COLO668 (cell line): ENCODE measurements at regions not wholly inside any gene's neighbourhood (a gene's known extent, or its start where the extent isn't known, plus 50 kb on each side); places are given as distances from the start of the nearest gene placed in this dataset.
A peak's percentile ranks its signal among the peaks of the same experiment; 100 is the strongest.
"Not testable (repeated sequence)": the region's sequence is repeated elsewhere in the genome, so short reads cannot be mapped to it uniquely, and the experiment has no call there.

ENCODE experiments used
- DNase-seq: peaks from one replicate; lab custom pipeline; 2025; ENCODE audit not compliant: unreplicated experiment; lab: John Stamatoyannopoulos, UW

DNA sequence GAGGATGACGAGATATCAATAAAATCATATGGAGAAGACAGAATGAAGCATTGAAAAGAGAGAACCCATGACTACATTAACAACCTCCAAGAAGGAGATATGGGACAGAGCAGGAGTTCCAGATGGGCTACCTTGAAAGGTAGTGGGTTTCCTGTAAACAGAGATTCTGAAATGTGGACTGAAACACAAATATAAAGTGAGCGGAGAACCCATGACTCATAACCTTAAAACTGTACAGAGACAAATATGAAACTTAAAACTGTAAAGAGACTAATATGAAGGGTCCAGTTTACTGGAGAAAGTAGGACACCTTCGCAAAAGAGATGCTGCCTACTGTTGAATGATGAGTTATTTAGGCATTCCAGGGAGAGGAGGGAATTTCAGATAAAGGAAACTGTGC lies 383.7 kb downstream of the CAAP1 start:
- no peak for DNase-seq

DNA sequence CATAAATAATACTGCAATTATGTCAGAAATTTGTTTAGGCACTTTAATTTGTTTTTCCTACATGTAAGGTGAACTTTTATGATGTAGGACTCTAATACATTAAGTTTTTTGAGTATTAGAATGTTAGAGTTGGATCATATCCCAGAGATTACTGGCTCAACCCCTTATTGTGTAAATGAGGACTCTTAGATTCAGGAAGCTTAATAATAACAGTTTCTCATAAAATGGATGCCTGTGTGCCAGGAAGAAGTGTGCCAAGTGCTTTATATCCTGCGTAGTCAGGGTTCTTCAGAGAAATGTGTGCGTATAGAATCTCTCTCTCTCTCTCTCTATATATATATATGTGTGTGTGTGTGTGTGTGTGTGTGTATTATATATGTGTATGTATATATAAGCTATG lies 388.5 kb downstream of the CAAP1 start:
- no peak for DNase-seq

DNA sequence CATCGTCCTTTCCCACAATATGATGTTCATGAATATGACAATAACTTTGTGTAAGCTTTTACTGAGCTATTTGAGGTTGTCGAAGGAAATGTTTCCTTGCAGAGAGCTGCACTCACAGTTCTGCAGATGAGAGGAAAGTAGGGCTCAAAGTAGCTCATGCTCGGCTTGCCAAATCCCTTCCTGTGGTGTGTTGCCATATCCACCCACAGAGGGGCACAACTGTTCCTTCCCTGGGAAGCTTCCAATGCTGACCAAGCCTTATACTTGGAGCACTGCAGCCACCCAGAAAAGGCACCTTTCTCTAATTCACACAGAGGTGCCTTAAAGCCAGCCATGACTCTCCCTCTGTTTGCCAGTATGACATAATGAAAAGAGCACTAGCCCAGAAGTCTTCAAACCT lies 390.3 kb downstream of the CAAP1 start:
- DNase-seq = peak; percentile 25

DNA sequence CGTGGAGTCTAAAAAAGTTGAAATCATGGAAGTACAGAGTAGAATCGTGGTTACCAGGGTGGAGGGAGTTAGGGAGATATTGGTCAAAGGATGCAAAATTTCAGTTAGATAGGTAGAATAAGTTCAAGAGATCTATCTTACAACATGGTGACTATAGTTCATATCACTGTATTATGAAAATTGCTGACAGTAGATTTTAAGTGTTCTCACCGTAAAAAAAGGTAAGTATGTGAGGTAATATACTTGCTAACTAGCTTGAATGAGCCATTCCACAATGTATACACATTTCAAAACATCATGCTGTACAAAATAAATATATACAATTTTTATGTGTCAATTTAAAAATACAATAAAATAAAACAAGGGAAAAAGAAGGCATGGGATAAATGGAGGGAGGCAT lies 392.1 kb downstream of the CAAP1 start:
- no peak for DNase-seq

DNA sequence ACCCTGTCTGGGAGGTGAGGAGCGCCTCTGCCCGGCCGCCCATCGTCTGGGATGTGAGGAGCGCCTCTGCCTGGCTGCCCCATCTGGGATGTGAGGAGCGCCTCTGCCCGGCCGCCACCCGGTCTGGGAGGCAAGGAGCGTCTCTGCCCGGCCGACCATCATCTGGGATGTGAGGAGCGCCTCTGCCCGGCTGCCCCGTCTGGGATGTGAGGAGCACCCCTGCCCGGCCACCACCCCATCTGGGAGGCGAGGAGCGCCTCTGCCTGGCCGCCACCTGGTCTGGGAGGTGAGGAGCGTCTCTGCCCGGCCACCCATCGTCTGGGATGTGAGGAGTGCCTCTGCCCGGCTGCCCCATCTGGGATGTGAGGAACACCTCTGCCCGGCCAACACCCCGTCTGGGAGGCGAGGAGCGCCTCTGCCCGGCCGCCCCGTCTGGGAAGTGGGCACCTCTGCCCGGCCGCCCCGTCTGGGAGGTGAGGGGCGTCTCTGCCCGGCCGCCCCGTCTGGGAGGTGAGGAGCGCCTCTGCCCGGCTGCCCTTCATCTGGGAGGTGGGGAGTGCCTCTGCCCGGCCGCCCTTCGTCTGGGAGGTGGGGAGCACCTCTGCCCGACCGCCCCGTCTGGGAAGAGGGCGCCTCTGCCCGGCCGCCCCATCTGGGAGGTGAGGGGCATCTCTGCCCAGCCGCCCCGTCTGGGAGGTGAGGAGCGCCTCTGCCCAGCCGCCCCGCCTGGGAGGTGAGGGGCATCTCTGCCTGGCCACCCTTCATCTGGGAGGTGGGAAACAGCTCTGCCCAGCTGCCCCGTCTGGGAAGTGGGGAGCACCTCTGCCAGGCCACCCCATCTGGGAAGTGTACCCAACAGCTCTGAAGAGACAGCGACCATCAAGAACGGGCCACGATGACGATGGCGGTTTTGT lies 399.7 kb downstream of the CAAP1 start:
- not testable (repeated sequence) for DNase-seq

DNA sequence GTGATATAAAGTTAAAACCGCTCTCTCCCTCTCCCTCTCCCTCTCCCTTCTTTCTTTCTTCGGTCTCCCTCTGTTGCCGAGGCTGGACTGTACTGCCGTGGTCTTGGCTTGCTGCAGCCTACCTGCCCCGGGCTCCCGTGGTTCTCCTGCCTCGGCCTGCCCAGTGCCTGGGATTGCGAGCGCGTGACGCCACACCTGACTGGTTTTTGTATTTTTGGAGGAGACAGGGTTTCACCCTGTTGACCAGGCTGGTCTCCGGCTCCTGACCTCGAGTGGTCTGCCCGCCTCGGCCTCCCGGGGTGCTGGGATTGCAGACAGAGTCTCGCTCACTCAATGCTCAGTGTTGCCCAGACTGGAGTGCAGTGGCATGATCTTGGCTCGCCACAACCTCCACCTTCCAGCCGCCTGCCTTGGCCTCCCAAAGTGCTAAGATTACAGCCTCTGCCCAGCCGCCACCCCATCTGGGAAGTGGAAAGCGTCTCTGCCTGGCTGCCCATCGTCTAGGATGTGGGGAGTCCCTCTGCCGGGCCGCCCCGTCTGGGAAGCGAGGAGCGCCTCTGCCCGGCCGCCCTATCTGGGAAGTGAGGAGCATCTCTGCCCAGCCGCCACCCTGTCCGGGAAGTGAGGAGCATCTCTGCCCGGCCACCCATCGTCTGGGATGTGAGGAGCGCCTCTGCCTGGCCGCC lies 400.5 kb downstream of the CAAP1 start:
- not testable (repeated sequence) for DNase-seq

DNA sequence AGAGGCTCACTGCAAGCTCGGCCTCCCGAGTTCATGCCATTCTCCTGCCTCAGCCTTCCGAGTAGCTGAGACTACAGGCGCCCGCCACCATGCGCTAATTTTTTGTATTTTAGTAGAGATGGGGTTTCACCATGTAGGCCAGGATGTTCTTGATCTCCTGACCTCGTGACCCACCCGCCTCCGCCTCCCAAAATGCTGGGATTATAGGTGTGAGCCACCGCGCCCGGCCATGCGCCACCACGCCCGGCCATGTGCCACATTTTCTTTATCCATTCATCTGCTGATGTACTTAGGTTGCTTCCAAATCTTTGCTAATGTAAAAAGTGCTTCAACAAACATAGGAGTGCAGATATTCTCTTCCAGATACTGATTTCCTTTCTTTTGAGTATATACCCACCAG lies 408.6 kb downstream of the CAAP1 start:
- DNase-seq = no peak

DNA sequence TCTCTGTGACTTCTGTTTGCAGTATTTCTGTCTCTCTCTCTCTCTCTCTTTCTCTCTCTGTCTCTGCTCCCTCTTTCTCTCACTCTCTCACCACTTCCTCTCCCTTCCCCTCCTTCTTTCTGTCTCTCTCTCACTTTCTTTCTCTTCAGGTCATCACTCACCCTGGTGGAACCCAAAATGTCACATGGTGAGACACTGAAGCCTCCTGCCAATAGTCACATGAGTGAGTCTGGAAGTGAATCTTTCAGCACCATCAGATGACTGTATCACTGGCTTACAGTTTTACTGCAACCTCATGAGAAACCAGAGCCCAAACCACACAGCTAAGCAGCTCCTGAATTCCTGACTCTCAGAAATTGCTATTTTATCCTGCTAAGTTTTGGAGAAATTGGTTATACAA lies 414.6 kb downstream of the CAAP1 start:
- no peak for DNase-seq

DNA sequence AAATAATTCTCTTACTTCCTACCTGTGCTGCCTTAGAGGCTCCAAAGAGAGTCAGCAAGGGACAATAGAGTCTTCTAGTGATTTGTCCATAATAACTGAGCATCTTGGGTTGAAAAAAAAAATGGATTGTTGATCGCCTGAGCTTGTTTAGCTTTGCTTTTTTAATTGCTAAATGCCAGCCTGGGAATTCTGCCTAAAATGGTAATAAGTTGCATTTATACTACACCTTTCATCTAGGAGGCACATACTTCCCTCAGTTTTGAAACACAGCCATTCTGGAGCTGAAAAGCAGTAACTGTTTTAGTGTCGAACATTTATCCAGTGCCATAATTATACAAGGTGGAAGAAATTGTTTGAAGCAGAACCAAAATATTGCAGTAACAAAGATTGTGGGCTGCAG lies 421.3 kb downstream of the CAAP1 start:
- no peak for DNase-seq

DNA sequence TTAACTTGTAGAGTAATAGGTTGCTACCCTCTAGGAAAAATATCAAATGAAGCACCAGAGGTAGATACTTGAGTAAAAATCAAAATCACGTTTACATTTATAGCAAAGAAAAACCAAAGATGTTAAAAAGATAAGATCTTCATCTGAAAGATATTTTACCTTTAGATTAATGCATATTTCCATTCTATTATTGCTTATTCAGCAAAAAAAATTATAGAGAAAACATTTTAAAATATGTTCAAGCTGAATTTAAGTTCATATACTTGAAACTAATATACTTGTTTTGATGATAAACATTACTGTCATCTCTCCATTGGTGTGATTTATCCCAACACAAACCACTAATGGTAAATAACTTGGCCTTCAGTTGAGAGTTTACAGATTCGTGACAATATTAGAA lies 422.3 kb downstream of the CAAP1 start:
- DNase-seq = no peak

DNA sequence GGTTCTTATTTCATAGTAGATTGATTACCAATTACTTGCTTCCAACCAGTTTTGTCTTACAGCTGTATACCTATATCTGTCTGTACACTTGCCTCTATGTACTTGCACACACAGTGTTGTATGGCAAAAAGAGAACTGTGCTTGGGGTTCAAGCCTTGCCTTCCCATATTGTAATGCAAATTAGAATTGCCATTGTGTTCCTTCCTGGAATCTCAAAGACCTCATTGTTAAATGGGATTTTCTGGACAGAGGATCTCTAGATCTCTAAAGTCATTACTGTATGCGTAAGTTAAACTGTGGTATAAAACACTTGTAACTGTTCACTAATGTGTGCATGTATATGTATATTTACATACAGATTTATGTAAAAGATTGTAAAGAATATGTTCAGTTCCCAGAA lies 428.8 kb downstream of the CAAP1 start:
- DNase-seq = no peak

DNA sequence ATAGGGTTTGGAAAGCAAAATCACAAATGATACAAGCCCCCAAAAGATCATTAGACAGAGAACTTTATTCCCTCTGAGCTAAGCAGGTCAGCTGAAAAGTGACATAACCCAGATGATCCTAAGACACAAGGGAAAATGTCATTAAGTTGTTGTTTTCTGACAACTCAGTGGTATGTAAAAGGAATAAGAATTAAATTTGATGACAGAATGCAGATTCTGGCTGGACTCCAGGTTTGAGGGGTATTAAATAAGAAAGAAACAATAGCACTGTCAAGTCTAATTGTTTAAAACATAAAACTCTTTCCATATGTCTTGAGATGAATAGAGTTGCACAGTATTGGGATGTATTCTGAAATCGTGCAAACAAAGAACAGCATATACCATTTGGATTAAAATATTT lies 429.9 kb downstream of the CAAP1 start:
- DNase-seq = no peak

DNA sequence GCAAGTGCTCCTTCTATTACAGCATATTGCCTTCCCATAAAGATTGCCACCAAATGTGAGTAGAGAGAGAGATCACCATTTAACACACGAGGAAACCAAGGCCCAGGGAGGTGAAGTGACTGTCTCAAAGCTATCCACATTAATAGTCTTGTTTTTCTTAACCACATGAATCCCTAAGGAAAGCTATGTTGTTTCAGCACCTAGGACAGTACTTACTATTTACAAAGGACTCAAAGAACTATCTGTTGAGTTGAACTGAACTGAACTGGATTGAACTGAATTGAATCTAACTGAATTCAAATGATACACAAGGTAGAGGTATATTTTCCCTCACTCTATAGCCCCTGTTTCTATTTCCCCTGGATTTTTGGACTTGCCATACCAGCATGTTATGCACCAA lies 430.4 kb downstream of the CAAP1 start:
- no peak for DNase-seq

DNA sequence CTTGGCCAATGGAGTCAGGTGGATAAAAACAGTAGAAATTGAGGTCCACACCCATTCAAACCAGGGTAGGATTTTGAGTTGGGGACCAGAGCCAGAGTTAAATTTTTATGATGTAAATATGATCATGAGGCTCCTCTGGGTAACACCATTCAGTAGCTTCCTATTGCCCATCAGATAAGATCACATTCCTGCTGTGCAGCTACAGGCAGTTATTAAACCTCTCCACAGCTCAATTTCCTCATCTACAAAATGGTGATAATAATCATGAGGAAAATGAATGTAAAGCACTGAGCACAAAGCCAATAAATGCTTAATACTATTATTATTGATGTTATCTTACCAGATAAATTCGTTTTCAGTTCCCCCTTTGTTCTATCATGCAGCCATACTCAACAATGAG lies 432.0 kb downstream of the CAAP1 start:
- no peak for DNase-seq

DNA sequence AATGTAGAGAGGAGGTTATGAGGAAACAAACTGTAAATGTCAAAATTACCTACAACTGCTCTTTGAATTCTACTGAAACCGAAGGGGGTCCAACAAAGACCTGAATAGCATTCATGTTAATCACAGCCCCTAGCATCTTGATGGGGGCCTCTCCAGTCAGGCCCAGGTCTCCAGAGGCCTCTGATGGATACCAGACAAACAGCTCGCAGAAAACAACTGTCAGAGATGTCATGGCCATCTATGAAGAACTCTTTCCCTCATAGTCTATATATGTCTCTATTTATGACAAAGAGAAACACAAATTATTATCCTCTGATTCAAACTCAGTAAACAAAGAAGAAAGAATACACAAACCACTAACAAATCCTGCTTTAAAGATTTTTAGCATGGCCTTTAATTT lies 432.6 kb downstream of the CAAP1 start:
- DNase-seq = no peak

DNA sequence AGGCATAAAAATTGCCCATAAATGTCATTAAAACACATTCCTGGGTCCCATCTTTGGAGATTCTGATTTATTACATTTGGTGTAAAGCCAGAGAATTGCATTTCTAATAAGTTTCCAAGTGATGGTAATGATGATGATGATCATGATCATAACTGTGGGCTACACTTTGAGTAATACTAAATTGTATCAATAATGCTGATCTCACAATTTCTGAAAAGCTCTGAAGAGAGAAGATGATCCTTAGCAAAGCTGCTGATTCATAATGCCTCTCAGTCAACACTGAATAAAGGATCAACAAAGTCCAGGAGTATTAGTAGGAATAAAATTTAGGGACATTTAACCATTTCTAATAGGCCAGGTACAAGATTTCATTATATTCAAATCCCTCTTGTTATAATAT lies 434.5 kb downstream of the CAAP1 start:
- DNase-seq = no peak

DNA sequence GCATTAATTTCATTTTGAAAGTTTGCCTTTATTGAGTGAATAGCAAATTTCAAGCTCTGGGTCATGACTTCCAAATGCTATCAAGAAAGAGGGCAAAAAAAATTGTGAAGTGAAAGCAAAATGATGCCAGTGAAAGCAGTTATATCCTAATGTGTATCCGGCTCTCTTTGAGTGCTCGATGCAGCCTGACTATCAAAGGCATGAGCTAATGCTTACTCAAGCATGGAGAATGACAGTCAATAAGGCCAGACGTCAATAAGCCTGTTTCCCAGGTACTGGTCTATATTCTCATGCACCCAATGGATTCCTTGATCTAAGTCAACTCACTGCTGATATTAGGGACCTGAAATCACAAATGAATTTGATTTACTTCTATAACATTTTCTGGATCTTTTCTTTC lies 435.5 kb downstream of the CAAP1 start:
- DNase-seq = peak; percentile 38

DNA sequence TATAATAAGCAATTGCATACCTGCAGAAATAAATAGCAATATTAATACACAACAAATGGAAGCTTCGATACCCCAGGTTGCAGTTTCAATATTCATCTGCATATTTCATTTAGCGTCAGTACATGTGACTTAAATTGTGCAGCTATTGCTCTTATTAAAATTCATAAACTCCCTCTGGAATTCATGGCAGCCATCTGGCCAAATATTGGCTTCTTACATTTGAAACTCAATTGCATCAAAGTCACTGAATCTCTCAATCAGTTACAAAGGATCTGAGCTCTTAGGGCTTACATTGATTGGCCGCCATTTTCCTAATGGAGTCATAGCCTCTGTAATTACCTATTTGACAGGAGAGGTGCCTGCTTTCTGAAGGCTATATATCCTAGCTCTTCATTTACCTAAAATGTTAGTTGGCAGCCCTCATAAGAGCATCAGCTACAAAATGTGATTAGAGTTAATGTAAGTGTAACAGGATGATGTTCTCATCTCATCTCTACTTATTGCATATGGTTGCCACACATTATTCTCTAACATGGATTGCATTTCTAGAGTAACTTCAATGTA lies 453.5 kb downstream of the CAAP1 start:
- no peak for DNase-seq

DNA sequence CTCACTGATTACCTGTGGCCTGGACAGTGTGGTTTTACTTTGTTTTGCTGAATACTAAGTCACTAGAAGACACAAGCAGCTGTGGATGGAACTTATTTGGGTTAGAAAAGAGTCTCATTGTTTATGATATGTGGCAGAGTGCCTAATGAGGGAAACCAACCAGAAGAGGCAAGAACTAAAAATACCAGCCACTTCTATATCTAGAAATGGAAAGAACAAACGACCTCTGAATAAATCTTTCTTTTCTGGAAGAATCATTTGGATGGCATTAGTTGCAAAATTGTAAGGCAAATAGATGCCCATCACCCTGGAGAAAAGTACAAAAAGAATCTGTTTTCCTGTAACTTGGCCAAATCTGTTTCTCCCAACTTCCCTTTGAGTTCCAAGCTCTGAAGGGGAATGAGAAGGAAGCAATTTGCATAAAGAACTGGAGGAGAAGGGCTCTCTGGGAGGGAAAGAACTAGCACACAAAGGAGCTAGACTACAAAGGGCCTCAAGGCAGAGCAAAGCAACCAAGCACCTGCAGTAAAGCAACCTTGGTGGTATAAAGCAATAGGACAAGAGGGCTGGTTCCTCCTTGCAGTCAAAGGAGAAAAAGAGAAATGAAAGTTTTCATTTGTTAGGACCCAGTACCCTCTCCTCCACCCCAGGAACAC lies 455.4 kb downstream of the CAAP1 start:
- DNase-seq = no peak

DNA sequence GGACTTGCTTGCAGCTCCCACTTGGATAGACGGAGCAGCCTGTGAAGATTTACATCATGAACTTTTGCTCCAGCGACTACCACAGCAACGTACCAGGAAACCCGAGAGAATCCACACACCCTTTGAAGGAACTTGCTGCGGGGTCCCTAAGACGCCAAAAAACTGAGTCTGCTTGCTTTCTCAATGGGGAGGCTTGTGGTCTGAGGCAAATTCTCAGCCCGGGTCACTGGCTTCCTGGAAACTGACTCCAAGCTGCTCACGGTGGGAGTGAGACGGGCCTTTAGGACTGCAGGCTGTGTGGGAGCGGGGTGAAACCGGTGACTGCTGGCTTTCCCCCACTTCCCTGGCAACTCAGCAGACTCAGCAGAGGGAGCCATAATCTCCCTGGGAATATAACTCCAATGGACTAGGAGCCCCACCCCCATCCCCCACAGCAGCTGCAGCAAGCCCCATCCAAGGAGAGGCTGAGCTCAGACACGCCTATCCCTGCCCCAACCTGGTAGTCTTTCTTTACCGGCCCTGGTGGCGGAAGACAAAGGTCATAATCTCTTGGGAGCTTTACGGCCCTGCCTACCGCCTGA lies 466.0 kb downstream of the CAAP1 start:
- DNase-seq = peak; percentile 8

DNA sequence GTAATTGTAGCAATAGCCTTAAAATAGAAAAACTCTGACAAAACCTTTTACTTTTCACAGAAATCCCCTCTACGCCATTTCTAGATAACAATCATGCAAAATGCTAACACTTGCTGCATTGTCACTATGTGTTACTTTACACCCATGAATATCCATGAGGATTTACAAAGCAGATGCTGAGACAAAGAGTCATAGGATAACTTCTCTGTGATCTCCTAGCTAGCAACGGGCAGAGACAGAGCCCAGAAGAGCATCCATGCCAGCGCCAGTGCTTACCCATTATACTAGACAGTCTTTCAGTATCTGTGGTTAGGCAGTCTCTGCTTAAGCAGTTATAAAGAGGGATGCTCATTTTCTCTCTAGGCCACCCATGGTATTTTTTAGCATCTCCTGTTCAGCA lies 474.1 kb downstream of the CAAP1 start:
- DNase-seq = no peak
